Chondrocyte (in vitro differentiated cells): ENCODE measurements at regions not wholly inside any gene's neighbourhood (a gene's known extent, or its start where the extent isn't known, plus 50 kb on each side); places are given as distances from the start of the nearest gene placed in this dataset.
A peak's percentile ranks its signal among the peaks of the same experiment; 100 is the strongest.

Experiments
- DNase-seq: peaks from one replicate; pipeline ENCODE4 v3.0.0; 2021; ENCODE audit warnings: mixed read lengths, low spot score
- H3K27ac Mint-ChIP-seq: one replicate; pipeline ENCODE4 v1.8.0; 2021; ENCODE audit warnings: mild to moderate bottlenecking, moderate library complexity, mixed read lengths; ENCODE audit not compliant: unreplicated experiment
- H3K27me3 Mint-ChIP-seq: 2 replicates; pipeline ENCODE4 v1.8.0; 2021; ENCODE audit warnings: low read depth, mixed read lengths
- H3K36me3 Mint-ChIP-seq: 2 replicates; pipeline ENCODE4 v1.8.0; 2021; ENCODE audit warnings: low read depth, mixed read lengths
- H3K4me1 Mint-ChIP-seq: 2 replicates; pipeline ENCODE4 v1.8.0; 2021; ENCODE audit warnings: low read depth, mild to moderate bottlenecking, mixed read lengths
- H3K4me3 Mint-ChIP-seq: one replicate; pipeline ENCODE4 v1.8.0; 2021; ENCODE audit warnings: mild to moderate bottlenecking, moderate library complexity, mixed read lengths; ENCODE audit not compliant: unreplicated experiment
- H3K9me3 Mint-ChIP-seq: 2 replicates; pipeline ENCODE4 v1.8.0; 2021; ENCODE audit warnings: low read depth, mixed read lengths
- CTCF ChIP-seq: fragments of 200-600 bp; sonication (generic); IDR thresholded peaks from 2 replicates; pipeline ENCODE4 v1.5.0; 2021; ENCODE audit warnings: antibody characterized with exemption, mild to moderate bottlenecking, moderate library complexity

GRCh38 chr20:48302844-48303542, 517.7 kb upstream of the SULF2 start:
- H3K27ac Mint-ChIP-seq: no peak overlapping the region
- peaks cover 15% of the 10 kb centered on the region for H3K4me1 Mint-ChIP-seq
- DNase-seq: no peak
- peaks cover 3% of the 10 kb centered on the region for H3K9me3 Mint-ChIP-seq
- no peak overlapping the region for H3K4me3 Mint-ChIP-seq
- peaks cover 2% of the 10 kb centered on the region for H3K36me3 Mint-ChIP-seq
- no peak for TF ChIP-seq CTCF
- H3K27me3 Mint-ChIP-seq: peaks cover 13% of the 10 kb centered on the region

- H3K36me3 Mint-ChIP-seq: peaks cover 2% of the 10 kb centered on the region
- H3K4me3 Mint-ChIP-seq: no peak overlapping the region
- peaks cover 15% of the 10 kb centered on the region for H3K4me1 Mint-ChIP-seq
- no peak for TF ChIP-seq CTCF
- no peak overlapping the region for H3K27ac Mint-ChIP-seq
- DNase-seq: no peak
- H3K9me3 Mint-ChIP-seq: peaks cover 3% of the 10 kb centered on the region
- H3K27me3 Mint-ChIP-seq: peaks cover 13% of the 10 kb centered on the region
These were observed 516.9 kb upstream of the SULF2 start for GRCh38 chr20:48302149-48302548.

- H3K27ac Mint-ChIP-seq: no peak overlapping the region
- H3K27me3 Mint-ChIP-seq: peaks cover 13% of the 10 kb centered on the region
- peaks cover 21% of the 10 kb centered on the region for H3K4me1 Mint-ChIP-seq
- peaks cover 3% of the 10 kb centered on the region for H3K9me3 Mint-ChIP-seq
- no peak for TF ChIP-seq CTCF
- no peak for DNase-seq
- H3K36me3 Mint-ChIP-seq: peaks cover 2% of the 10 kb centered on the region
- no peak overlapping the region for H3K4me3 Mint-ChIP-seq
These were observed 515.9 kb upstream of the SULF2 start for GRCh38 chr20:48301189-48301588.

GRCh38 chr20:48300529-48300928, 515.2 kb upstream of the SULF2 start:
- no peak for DNase-seq
- TF ChIP-seq CTCF: no peak
- Mint-ChIP-seq H3K27me3 (peaks cover 13% of the 10 kb centered on the region), H3K9me3 (peaks cover 3% of the 10 kb centered on the region), H3K4me1 (peaks cover 28% of the 10 kb centered on the region), H3K27ac (no peak overlapping the region), H3K36me3 (peaks cover 2% of the 10 kb centered on the region), H3K4me3 (no peak overlapping the region)

GRCh38 chr20:48298851-48299484, 513.7 kb upstream of the SULF2 start:
- DNase-seq: no peak
- H3K4me3 Mint-ChIP-seq: no peak overlapping the region

More at GRCh38 chr20:48298851-48299484, 513.7 kb upstream of the SULF2 start:
- peak overlapping the region; percentile 94 for H3K27ac Mint-ChIP-seq
- peaks cover 2% of the 10 kb centered on the region for H3K36me3 Mint-ChIP-seq
- H3K4me1 Mint-ChIP-seq: peaks cover 44% of the 10 kb centered on the region
- TF ChIP-seq CTCF: no peak
- peaks cover 5% of the 10 kb centered on the region for H3K27me3 Mint-ChIP-seq
- peaks cover 3% of the 10 kb centered on the region for H3K9me3 Mint-ChIP-seq
